ENCODE measurements at regions not wholly inside any gene's neighbourhood (a gene's known extent, or its start where the extent isn't known, plus 50 kb on each side); places are given as distances from the start of the nearest gene placed in this dataset.

DNA sequence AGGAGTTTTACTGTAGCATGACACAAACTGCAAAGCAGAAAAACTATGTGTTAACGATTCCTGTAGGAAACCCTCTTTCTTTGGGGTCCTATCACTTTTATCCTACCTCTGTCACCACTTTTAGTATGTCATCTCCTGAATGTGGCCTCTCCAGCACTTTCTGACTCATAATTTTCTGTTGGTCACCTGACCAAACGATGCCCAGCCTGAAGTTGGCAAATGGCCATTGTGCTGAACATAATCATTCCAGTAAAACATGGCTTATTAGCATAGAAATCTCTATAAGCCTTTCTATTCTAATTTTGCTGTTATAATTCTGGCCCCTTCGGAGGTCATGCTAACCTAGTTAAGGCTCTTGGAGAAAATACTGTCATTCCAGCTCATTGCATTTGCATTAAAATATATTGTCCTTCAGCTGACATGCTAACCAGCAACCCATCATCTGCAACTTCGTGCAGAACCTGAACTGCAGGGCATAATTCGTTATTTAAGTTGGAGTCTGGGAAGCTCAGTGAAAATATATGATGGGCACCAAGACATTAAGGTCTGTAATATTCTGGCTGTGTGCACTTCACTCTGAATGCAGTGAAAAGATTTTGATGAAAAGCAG, 140.3 kb downstream of the NMUR2 start:
- H3K4me1 ChIP-seq (replicated peaks in 1 of 2) = no peaks in the 10 kb centered on the region
- TF ChIP-seq, protein P1, sequence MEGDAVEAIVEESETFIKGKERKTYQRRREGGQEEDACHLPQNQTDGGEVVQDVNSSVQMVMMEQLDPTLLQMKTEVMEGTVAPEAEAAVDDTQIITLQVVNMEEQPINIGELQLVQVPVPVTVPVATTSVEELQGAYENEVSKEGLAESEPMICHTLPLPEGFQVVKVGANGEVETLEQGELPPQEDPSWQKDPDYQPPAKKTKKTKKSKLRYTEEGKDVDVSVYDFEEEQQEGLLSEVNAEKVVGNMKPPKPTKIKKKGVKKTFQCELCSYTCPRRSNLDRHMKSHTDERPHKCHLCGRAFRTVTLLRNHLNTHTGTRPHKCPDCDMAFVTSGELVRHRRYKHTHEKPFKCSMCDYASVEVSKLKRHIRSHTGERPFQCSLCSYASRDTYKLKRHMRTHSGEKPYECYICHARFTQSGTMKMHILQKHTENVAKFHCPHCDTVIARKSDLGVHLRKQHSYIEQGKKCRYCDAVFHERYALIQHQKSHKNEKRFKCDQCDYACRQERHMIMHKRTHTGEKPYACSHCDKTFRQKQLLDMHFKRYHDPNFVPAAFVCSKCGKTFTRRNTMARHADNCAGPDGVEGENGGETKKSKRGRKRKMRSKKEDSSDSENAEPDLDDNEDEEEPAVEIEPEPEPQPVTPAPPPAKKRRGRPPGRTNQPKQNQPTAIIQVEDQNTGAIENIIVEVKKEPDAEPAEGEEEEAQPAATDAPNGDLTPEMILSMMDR (IDR thresholded peaks at IDR 0.05) = no peak
- no peak for TF ChIP-seq POLR2A (IDR thresholded peaks at IDR 0.05)
- intact Hi-C loops (cut with DNase I) = no loop called here
- no peaks in the 10 kb centered on the region for H3K27me3 ChIP-seq
- no peaks in the 10 kb centered on the region for H3K9me3 ChIP-seq (replicated peaks in 1 of 3)
- H3K4me3 ChIP-seq = no peak overlapping the region
- H3K27ac ChIP-seq = no peak overlapping the region
- DNase-seq = peak; percentile 26 to 64 (median 45)
- 42 to 48% (median 47%) methylated on average over 5 of the region's 5 CpGs for WGBS, 4 donors
- no peaks in the 10 kb centered on the region for H3K36me3 ChIP-seq (replicated peaks in 1 of 2)

DNA sequence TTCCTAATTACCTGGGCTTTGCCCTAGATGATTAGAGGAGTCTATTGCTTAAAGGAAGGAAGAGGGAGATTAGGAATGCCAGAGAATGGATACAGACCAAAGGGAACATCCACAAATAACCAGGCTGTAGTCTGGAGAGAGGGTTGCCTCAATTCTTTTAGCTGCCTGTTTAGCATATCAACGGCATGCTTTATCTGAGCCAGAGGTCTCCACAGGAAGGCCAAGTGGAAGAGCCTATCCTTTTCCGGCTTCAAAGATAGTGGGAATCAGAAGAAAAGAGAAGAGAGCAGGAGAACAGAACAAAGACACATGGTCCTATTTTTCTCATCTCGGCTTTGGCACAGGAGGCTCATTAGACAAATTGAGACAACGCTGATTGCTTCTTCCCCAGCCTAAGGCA, 142.4 kb downstream of the NMUR2 start:
- H3K27me3 ChIP-seq = no peaks in the 10 kb centered on the region
- 57 to 73% (median 65%) methylated on average over 4 of the region's 4 CpGs for WGBS, 4 donors
- H3K4me3 ChIP-seq = no peak overlapping the region
- H3K9me3 ChIP-seq (replicated peaks in 1 of 3) = no peaks in the 10 kb centered on the region
- H3K27ac ChIP-seq = no peak overlapping the region
- no peaks in the 10 kb centered on the region for H3K4me1 ChIP-seq (replicated peaks in 1 of 2)
- no peak for TF ChIP-seq POLR2A (IDR thresholded peaks at IDR 0.05)
- TF ChIP-seq, protein P1 (IDR thresholded peaks at IDR 0.05) = no peak
- no peaks in the 10 kb centered on the region for H3K36me3 ChIP-seq (replicated peaks in 1 of 2)
- intact Hi-C loops (cut with DNase I) = no loop called here
- DNase-seq = no peak

DNA sequence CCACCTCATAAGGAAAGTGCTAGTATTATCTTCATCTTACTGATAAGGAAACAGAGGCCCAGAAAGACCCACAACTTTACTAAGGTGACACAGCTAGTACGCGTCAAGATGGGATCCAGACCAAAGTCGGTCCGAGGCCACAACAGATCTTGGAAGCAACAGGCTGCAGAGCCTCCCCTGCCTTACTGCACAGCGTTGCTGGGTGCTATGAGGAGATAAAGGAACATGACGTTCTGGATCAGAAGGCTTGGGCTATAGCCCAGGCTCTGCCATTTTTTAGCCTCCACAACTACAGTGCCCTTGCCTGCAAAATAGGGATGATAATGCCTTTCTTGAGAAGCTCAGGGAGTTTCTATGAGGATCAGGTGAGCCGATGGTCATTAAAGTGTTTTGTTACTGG, 144.1 kb downstream of the NMUR2 start:
- H3K36me3 ChIP-seq (replicated peaks in 1 of 2) = no peaks in the 10 kb centered on the region
- no peaks in the 10 kb centered on the region for H3K27me3 ChIP-seq
- no peak overlapping the region for H3K4me3 ChIP-seq
- intact Hi-C loops (cut with DNase I) = no loop called here
- no peak for TF ChIP-seq POLR2A (IDR thresholded peaks at IDR 0.05)
- TF ChIP-seq, protein P1 (IDR thresholded peaks at IDR 0.05) = no peak
- DNase-seq = no peak
- H3K9me3 ChIP-seq (replicated peaks in 1 of 3) = no peaks in the 10 kb centered on the region
- no peaks in the 10 kb centered on the region for H3K4me1 ChIP-seq (replicated peaks in 1 of 2)
- H3K27ac ChIP-seq = no peak overlapping the region
- 82 to 92% (median 87%) methylated on average over 6 to 7 of the region's 7 CpGs for WGBS, 4 donors

DNA sequence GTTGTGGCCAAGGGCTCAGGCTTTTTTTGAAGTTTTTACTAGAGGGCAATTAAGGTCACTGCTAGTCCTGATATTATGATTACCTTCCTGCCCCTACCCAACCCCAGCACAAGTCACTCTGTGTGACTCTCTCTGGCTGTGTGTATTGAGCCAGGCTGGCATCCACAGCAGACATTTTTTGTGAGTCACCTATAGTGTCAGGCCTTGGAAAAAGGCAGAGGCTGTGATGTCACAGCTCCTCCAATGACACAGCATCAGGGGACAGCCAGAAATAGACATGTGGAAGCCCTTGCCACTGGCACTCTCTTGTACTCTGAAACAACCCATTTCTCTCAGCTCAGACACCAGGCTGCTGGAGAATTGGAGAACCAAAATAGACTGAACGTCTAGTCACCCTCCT, 145.4 kb downstream of the NMUR2 start:
- no peaks in the 10 kb centered on the region for H3K4me1 ChIP-seq (replicated peaks in 1 of 2)
- H3K9me3 ChIP-seq (replicated peaks in 1 of 3) = no peaks in the 10 kb centered on the region
- H3K36me3 ChIP-seq (replicated peaks in 1 of 2) = no peaks in the 10 kb centered on the region
- H3K27ac ChIP-seq = no peak overlapping the region
- intact Hi-C loops (cut with DNase I) = no loop called here
- H3K4me3 ChIP-seq = no peak overlapping the region
- H3K27me3 ChIP-seq = no peaks in the 10 kb centered on the region
- 52 to 63% (median 59%) methylated on average over 1 of the region's 1 CpG for WGBS, 4 donors
- DNase-seq = peak in 4 of 7 donors; percentile 13 to 27 (median 16)
- TF ChIP-seq, protein P1 (IDR thresholded peaks at IDR 0.05) = no peak
- no peak for TF ChIP-seq POLR2A (IDR thresholded peaks at IDR 0.05)

Measured in adrenal gland (tissue), 9 donors.